Left lobe of liver (tissue), 2 donors: ENCODE measurements at regions not wholly inside any gene's neighbourhood (a gene's known extent, or its start where the extent isn't known, plus 50 kb on each side); places are given as distances from the start of the nearest gene placed in this dataset.

Source experiments
- ATAC-seq: fragments of 200-7000 bp; cut with Tn5 transposase; one replicate; pipeline ENCODE4 v1.9.1; 2020; ENCODE audit warnings: mild to moderate bottlenecking, moderate library complexity
- DNase-seq: peaks from one replicate; pipeline ENCODE4 v3.0.0-alpha.2; 2020; ENCODE audit warnings: low spot score
- donor health status: DM: no; HTN: no; CAD: no; lungs with moderate emphysema.
- donor health status: DM: no; HTN: yes; CAD: no.

DNA sequence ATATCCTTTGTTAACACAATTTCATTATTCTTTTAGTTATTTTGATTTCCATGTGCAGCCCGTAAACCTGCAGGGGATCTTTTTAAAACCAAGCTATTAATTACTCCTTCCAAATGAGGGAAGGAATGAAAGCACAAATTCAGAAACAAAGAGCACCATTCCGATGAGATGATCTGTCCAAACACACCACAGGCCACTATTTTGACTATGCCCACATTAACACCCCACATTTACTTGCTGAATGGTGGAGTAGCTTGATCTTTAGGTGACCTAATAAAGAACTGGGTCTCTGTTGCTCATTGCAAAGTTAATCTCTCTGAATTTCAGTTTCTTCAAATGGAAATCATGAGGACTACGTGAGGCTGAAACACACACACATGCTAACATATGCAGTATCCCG, 218.0 kb downstream of the IRS1 start:
- DNase-seq (no peak), ATAC-seq (no peak)

DNA sequence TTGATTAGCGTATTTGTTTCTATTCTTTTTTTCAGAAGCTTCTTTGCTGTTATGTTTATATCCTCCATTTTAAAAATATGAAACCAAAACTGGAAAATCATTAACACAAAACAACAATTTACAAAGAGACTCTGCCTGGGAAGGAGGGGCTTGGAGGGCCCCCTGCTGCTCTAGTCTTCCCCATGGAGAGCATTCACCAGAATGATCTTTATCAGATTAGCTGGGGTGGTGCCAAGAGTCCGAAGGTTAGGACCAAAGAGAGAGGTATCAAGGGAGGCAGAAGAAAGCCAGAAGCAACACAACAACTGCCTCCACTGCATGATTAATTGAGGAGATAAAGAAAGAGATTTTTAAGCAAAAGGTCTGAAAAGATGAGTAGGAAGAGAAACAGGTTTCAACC, 218.6 kb downstream of the IRS1 start:
- DNase-seq (no peak), ATAC-seq (peak; percentile 43)

DNA sequence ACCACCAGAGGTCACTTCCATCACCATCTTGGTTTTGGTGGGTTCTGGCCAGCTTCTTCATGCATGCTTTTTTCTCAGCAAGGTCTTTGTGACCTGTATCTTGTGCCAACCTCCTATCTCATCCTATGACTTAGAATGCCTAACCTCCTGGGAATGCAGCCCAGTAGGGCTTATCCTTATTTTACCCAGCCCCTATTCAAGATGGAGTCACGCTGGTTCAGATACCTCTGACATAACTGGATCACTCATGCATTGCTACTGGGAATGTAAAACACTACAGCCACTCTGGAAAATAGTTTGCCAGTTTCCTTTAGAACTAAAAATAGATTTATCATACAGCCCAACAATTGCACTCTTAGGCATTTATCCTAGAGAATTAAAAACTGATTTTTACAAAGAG, 219.2 kb downstream of the IRS1 start:
- ATAC-seq (no peak), DNase-seq (no peak)

DNA sequence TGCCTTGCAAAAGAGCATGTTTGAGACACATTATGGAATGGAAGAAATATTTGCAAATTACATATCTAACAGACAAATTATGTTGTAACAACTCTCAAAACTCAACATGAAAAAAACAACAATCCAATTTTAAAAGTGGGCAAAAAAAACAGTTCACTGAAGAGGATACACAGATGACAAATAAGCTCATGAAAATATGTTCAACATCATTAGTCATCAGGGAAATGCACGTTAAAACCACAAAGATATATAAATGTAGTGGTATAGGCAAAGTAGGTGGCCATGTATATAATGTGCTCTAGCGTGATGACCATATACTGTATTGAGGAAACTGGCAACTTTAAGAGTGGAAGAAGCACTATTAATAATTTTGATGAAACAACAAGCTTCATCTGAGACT, 220.1 kb downstream of the IRS1 start:
- DNase-seq = no peak
- no peak for ATAC-seq

DNA sequence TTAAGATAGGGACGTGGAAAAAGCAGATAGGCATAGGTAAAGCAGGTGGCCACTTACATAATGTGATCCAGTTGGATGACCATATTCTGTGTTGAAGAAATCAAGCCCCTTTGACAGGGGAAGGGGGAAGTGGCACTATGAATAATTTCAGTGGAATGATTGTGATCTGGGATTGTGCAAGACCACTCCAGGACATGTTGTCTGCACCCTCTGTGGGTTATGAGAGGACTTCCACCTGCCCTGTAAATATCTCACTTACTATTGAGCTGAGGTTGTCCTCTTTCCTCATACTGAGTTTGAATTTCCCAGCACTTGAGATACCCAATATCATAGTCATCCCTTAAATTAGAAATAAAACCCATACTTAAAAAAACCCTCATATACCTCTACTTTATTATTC, 220.7 kb downstream of the IRS1 start:
- no peak for DNase-seq
- ATAC-seq = peak; percentile 81

DNA sequence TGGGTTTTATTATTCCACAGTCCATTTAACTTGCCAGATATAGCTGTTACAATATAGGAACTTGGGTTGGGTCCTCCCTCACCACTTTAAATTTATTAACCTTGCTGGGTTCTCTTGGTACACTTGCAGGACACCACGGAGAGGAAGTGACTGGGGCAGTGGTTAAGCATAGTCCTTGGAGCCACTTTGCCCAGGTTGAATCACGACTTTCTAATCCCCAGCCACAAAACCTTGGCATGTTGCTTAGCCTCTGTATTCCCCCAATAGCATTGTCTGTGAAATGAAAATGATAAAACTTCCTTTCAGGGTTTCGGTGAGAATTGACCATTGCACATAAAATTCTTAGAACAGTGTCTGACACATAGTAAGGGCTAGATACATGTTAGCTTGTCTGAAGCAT, 221.2 kb downstream of the IRS1 start:
- DNase-seq = no peak
- no peak for ATAC-seq

DNA sequence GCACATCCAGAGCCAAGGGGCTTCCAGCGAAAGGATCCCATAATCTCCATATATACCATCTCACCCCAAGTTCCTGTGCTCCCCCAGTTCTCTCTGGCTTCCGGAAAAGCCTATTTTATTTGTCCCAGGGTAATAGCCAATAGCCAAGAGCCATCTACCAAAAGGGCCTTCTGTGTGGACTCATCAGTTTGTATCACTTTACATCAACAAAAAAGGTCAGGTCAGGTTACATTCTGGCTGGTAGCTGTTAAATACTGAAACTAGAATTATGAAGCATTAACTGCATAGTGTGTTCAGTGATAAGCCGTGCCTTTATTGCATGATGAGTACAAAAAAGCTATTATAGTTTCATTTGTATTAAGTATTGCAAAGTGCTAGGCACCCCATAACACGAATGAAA, 223.7 kb downstream of the IRS1 start:
- ATAC-seq = no peak
- DNase-seq = no peak

DNA sequence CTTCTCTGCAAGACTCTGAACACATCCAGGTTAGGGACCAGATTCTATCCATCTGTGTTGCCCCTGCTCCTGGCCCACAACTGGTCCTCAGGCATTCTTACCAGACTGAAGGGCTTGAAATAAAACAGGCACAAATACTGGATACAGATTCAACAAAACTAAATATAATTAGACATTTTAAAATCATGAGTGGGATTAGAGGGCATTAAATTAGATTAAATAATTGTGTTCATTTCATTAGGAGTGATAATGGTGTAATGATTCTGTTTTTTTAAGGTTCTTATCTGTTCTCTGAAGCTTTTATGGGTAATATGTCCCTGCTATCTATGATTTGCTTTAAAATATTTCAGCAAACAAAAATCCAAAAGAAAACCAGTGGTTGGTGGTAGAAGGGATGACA, 226.5 kb downstream of the IRS1 start:
- ATAC-seq (no peak), DNase-seq (no peak)

DNA sequence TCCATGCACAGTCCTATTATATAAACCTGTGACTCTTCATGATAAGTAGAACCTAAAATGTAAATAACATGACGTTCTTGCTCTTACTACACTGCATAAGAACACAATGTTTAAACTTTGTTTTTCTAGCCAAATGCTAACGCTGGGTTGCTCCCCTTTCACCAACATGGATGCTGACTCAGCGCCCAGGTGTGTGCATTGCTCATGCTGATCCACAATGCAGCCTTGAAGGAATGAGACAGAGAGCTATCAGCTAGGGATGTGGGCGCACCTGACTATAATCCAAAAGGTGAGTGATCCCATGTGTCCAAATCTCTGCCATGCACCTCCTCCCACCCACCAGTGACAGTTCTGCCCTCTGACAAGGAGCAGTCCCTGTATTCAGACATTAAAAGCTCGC, 235.0 kb downstream of the IRS1 start:
- DNase-seq = no peak
- ATAC-seq = no peak

DNA sequence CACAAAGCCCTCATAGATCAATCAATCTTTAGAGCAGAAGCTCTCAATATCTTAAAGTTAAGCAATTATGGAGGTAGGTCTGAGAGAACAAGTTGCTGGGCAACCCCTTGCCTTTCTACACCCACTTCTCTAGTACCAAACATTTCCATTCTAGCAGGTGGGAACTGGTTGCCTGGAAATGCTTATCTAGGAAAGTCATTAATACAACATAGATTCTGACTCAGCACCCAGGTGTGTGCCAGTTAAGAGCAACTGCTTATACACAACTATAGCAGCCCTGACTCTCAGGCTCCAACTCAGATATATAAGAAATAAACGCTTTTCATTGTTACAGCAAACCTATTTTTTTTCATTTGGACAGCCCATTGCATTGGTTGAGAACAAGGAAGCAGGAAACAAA, 237.7 kb downstream of the IRS1 start:
- no peak for DNase-seq

DNA sequence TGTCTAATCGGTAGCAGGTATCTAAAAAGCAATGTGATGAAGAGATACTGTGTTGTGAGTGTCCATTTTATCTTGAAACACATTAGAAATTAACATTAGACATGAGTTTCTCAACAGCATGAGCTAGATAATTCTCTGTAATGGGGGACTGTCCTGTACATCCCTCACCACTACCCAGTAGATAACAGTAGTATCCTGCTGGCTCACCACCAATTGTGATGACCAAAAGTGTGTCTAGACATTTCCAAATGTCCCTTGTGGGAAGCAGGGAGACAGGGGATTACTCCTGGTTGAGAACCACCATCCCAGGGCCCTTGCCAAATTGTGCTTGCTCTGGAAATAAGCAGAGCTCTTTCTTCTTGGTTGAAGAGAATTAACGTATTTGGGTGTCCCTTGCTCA, 239.3 kb downstream of the IRS1 start:
- ATAC-seq (no peak), DNase-seq (no peak)

More for the DNA sequence above, 237.7 kb downstream of the IRS1 start:
- no peak for ATAC-seq

DNA sequence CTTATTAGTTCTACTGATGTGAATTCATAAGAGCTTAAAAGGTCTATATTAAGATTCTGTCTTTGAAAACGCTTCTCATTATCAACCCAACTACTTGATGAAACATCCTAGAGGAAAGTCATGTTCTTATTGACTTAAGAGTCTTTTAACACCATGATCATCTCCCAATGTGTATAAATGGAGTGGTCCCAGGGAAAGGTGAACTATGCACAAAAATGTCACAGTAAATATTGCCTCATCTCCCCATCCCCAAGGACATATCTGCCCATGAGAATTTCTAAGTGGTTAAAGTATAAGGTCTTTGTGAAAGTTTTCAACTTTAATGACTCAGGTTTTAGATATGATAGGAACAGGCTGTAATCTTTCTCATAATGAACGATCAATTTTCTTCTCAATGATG, 240.1 kb downstream of the IRS1 start:
- ATAC-seq (no peak), DNase-seq (no peak)

DNA sequence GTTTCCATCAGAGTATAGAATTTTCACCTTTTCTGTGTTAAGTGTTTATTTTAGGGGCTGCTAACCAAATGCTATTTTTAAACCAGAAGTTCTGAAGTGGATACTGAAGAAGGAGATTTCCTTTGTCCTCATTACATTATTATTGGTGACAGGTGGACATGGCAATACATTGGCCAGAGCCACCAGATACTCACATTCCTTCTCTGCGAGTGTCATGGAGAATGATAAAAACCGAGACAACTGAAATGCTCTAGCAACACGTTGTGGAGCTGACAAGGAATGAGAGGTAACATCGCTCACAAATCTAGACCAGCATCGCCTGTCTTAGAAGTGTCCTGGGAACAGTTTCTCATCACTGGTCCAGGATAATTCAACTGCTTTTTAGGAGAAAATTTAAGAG, 241.2 kb downstream of the IRS1 start:
- DNase-seq = no peak
- no peak for ATAC-seq

DNA sequence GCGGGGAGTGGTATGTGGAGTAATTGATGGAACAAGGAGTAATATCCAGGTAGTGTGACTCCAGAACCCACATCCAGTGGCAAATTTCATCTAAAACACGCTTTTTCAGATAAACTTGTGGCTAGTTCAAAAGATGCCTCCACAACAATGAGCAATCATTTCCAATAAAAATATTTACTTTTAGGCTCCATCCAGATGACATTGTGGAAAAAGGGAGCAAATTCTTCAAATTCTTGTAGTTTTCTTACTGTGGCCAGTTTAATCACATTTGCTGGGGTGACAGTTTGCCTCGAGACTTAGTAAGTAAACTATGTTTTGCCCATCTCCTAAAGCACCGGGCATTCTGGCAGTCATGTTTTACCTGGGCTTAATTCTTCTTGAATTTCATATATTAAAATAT, 243.6 kb downstream of the IRS1 start:
- DNase-seq (no peak), ATAC-seq (no peak)

DNA sequence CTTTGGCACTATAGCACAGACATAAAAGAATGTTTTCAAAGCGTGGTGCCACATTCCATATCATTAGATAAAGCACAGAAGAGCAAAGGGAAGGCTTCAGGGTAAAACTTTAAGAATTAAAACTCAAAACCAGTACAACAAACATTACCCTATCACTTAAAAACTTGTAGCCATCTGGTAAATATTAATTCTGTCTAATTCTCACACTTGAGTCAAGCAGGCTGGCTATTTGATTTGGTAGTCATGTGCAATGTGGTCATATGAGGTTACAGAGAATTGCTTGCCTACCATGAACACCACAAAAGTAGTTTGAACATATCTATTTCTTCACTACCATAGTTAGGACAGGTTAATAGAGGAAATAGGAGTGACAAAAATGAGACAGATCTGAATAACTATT, 244.9 kb downstream of the IRS1 start:
- ATAC-seq (no peak), DNase-seq (no peak)

DNA sequence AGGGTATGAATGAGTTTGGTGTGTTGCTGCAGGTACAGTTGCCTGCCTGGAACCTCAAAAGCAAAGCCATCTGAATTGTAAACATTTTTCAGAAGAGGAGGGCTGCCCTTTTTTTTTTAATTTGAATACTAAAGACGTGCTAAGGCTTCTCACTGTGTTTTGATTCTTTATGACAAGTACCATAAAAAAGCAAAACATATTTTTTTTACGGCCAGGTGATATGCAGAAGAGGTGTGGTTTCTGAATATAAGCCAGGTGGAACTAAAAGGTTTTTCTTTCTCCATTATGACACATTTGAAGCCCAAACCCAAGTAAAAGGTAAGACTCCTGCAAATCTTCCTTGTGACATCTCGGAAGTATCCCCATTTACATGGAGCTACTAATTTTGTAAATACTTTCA, 246.3 kb downstream of the IRS1 start:
- ATAC-seq (no peak), DNase-seq (no peak)

DNA sequence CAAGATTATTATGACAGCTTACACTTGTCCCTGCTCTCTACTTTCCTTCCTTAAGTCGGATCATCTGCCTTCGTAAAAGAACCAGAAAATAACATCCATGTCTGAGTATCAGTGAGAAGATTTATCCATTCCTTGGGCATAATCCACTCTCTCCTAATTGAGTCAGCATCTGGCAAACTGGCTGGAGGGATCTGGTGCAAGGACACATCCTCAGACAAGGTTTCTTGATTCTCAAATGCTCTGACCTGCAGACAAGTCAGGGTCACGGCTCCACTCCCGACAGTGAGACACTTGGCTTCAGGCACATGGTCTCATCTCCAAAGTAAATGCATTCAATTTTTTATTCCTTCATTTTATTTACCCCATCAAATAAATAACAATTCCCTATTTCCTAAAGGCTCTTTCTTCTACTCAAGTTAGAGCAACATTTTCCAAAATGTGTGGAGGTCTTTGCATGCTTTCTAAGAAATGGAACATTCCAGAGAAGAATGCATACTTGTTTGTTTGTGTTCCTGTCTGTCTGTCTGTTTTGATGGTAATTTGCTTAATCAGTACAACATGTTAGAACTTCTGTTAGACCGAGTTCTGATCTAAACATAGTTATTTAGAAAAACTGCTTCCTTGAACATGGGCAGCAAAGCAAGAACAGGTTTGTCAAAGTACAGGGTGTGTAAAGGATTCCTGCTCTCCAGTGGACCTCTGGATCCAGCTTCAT, 246.9 kb downstream of the IRS1 start:
- ATAC-seq = no peak
- DNase-seq = no peak

DNA sequence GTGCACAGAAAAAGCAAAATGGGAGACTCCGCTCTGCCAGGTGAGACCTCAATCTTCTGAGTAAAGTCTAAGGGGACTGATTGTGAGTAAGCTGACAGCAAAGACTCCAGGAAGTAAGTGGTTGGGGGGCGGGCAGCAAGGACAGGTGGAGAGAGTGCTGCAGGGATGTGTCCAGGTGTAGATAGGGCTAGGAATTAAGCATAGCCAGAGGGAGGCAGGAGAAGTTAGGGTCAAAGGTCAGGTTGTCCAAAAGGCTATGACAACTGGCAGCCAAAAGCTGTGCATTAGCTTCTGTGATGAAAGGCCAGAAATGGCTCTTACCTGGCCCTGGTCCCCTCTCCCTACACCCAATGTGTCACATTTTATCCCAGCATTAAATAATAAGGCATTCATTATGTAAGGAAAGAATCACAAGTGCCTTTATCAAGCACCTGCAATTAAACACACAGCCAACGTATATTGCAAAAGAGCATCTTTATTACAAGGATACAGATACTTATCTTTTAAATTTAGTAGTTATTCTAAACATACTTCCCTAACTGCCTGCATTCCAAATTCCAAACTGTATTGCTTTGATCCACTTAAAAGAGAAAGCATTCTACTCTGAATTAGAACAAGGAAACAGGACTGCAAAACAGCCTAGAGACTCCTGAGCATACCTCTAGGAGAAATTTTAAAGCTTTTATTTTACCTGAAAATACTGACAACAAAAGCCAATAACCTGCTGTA, 247.9 kb downstream of the IRS1 start:
- ATAC-seq (peak; percentile 32), DNase-seq (no peak)

DNA sequence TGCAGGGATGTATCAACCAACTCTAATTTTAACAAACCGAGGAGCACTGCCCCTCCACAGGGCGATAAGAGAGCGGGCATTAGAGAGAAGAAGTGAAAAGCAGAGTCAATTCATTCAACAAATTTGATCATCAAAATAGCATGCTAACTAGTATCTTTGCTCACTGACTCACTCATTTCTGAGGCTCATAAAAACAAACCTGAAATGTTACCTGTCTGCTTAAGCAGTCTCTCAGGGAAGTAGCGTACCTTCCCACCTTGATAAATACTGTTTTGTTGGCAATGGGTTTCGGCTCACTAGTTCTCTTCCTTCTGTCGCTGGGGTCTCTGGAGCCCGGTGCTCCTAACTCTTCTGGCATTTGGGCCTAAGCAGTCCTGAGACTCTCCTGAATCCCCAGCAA, 248.8 kb downstream of the IRS1 start:
- no peak for DNase-seq

DNA sequence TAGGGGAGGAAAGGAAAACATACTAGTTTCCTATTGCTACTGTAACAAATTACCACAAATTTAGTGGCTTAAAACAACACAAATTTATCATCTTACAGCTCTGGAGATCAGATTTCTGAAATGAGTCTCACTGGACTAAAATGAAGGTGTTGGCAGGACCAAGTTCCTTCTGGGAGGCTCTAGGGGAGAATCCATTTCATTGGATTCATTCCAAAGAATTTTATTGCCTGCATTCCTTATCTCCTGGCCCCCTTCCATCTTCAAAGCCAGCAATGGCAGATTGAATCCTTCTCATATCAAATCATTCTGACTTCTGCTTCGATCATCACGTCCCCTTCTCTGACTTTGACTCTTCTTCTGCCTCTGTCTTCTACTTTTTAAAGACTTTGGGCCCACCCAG, 250.9 kb downstream of the IRS1 start:
- ATAC-seq = no peak
- no peak for DNase-seq

More for the DNA sequence above, 248.8 kb downstream of the IRS1 start:
- ATAC-seq = no peak

DNA sequence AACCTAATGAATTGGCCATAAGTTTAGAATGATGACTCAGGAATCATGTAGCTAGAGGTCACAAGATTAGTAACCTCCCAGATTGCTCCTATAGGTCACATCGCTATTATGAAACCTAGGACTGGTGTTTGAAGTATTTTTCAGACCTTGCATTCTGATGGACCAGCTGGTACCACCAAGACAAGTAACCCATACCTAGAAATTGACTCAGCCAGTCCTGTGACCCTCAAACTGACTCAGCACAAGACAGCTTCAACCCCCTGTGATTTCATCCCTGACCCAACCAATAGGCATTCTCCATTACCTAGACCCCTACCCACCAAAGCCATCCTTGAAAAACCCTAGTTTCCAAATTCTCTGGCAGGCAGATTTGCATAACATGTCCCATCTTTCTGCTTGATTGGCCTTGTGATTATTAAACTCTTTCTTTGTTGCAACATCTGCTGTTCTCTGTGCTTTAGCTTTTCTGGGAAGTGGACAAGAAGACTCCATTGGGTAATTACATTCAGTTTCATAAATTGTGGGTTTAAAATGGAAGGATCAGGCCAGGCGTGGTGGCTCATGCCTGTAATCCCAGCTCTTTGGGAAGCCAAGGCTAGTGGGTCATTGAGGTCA, 254.9 kb downstream of the IRS1 start:
- ATAC-seq = no peak

DNA sequence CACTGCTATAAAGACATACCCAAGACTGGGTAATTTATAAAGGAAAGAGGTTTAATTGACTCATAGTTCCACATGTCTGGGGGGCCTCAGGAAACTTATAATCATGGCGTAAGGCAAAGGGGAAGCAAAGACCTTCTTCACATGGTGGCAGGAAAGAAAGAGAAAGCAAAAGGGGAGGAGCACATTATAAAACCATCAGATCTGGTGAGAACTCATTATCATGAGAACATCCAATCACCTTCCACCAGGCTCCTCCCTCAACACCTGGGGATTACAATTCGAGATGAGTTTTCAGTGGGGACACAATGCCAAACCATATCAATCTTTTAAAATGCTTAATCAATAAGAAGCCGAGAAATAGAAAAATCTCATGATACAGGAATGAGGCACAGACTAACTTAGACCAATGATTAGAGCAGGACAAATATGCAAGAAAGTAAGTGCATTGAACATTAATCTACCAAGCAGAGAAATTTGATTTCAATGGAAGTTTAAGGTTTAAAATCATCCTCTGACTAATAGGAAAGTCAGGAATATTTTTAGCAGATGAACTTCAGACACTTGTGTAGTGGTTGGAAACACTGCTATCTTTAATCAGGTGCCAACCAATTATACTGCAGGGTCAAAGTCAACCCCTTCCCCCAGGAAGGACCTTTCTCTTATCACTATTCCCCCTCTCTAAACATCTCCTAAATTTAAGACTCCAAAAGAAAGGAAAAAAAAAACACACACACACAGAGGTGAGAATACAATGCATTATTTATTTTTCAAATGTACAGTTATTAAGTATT, 259.2 kb downstream of the IRS1 start:
- ATAC-seq (peak; percentile 89), DNase-seq (no peak)

More for the DNA sequence above, 254.9 kb downstream of the IRS1 start:
- no peak for DNase-seq
